ENCODE measurements at regions not wholly inside any gene's neighbourhood (a gene's known extent, or its start where the extent isn't known, plus 50 kb on each side); places are given as distances from the start of the nearest gene placed in this dataset.
"Not testable (repeated sequence)": the region's sequence is repeated elsewhere in the genome, so short reads cannot be mapped to it uniquely, and the experiment has no call there.

DNA sequence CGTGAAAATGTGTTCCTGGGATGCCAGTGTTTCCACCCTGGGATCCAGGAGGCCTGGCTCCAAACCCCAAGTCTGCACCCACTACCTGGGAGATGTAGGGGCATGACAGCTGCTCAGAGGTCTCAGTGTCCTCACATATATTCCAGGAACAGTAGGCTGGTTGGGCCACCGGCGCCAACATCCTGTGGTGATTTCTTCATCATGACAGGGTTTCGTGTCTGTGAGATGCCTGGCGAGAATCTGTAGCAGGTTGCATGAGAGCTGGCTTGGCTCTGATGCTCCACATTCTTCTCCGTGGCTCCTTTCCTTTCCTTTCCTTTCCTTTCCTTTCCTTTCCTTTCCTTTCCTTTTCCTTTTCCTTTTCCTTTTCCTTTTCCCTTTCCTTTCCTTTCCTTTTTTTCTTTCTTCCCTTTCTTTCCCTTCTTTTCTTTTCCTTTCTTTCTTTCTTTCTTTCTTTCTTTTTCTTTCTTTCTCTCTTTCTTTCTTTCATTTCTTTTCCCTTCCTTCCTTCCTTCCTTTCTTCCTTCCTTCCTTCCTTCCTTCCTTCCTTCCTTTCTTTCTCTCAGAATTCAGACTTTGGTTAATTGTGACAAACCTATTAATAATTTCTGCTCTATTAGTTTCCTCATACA is 87.6 kb upstream of the DPP6 start:
- not testable (repeated sequence) for H3K27ac Mint-ChIP-seq, H3K9me3 Mint-ChIP-seq, H3K4me1 Mint-ChIP-seq, DNase-seq, H3K27me3 Mint-ChIP-seq, H3K4me3 Mint-ChIP-seq, ATAC-seq

DNA sequence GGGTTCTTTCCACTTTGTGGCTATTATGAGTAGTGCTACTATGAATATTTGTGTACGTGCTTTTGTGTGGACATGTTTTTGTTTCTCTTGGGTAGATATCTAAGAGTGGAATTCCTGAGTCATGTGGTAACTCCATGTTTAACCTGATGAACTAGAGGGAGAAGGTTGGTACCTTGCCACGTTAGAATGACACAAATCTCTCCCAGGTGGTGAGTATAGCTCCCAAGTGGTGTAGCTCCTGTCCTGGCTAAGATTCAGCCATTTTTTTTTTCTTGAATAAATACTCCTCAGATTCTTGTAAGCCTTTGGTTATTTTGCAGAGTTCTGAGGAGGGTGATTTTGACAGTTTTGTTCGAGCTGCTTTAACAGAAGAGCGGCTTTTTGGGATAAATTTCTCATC is 83.2 kb upstream of the DPP6 start:
- H3K4me1 Mint-ChIP-seq, H3K27ac Mint-ChIP-seq, H3K27me3 Mint-ChIP-seq, H3K4me3 Mint-ChIP-seq, ATAC-seq, DNase-seq, H3K9me3 Mint-ChIP-seq: not testable (repeated sequence)

DNA sequence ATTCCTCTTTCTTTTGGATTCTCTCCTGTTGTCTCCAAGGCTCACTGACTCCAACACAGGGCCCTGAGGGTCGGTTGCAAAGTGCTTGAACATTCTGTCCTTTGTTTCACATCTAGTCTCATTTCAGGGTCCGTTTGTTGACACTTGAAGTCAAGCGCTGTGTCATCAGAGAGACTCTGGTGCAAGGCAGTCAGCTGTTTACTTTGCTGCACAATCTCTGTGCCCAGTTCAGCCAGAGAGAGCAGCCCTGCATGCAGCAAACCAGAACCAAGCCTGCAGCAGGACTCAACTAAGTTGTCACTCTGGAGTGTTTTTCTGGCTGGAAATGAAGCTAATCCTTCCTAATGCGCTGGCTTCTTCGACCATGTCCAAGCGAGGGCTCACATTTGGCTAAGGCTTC is 77.6 kb upstream of the DPP6 start:
- H3K27me3 Mint-ChIP-seq, H3K4me3 Mint-ChIP-seq, H3K9me3 Mint-ChIP-seq, H3K4me1 Mint-ChIP-seq, ATAC-seq, H3K27ac Mint-ChIP-seq, DNase-seq: not testable (repeated sequence)

DNA sequence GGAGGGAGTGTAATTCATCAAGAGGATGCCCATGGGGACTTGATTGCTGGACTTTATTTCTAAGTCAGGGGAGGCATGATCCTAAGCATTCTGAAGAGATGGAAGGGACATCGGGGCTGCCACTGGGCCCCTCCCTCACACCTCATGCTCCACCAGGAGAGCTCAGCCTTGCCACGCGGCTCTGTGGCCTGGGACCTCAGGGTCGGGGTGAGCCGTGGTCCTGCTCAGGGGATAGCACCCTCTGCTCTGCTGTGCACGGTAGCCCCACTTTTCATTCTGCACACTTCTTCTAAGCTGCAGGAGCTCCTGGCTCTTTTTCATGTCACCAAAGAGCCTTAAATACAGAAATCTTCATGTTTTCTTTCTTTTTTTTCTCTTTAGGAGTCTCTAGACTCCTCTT is 75.5 kb upstream of the DPP6 start:
- not testable (repeated sequence) for H3K27ac Mint-ChIP-seq, H3K4me1 Mint-ChIP-seq, H3K4me3 Mint-ChIP-seq, H3K27me3 Mint-ChIP-seq, ATAC-seq, DNase-seq
- H3K9me3 Mint-ChIP-seq, result peaks cover 0 to 12% of the 10 kb centered on the region in 2 donors

DNA sequence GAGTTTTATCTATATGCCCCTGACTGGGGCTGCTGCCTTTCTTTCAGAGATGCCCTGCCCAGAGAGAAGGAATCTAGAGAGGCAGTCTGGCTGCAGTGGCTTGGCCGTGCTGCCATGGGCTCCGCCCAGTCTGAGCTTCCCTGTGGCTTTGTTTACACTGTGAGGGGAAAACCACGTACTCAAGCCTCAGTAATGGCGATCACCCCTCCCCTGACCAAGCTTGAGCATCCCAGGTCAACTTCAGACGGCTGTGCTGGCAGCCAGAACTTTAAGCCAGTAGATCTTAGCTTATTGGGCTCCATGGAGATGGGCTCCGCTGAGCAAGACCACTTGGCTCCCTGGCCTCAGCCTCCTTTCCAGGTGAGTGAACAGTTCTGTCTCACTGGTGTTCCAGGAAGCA is 69.0 kb upstream of the DPP6 start:
- H3K27ac Mint-ChIP-seq, H3K9me3 Mint-ChIP-seq, H3K4me1 Mint-ChIP-seq, H3K4me3 Mint-ChIP-seq, ATAC-seq, DNase-seq, H3K27me3 Mint-ChIP-seq: not testable (repeated sequence)

DNA sequence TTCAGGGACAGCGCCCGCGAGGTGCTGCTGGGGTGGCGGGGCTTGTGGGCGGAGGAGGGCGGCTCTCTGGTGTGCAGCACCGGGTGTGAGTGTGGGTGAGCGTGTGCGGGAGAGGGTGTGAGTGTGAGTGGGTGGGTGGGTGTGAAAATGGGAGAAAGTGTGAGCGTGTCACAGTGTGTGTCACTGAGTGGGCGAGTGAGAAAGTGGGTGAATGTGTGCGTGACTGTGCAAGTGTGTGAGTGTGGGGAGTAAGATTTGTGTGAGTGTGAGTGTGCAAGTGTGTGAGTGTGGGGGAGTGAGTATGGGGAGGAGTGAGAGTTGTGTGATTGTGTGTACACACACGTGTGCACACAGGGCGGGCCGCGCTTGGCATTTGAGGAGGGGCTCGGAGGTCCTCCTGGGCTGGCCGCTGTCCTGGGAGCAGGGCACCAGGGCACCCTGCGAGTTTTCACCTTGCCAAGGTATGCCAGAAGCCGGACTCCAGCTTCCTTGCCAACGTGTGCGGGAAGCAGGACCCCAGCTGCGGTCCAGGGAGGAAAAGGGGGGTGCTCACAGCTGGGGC is 63.1 kb upstream of the DPP6 start:
- not testable (repeated sequence) for H3K4me3 Mint-ChIP-seq, ATAC-seq

DNA sequence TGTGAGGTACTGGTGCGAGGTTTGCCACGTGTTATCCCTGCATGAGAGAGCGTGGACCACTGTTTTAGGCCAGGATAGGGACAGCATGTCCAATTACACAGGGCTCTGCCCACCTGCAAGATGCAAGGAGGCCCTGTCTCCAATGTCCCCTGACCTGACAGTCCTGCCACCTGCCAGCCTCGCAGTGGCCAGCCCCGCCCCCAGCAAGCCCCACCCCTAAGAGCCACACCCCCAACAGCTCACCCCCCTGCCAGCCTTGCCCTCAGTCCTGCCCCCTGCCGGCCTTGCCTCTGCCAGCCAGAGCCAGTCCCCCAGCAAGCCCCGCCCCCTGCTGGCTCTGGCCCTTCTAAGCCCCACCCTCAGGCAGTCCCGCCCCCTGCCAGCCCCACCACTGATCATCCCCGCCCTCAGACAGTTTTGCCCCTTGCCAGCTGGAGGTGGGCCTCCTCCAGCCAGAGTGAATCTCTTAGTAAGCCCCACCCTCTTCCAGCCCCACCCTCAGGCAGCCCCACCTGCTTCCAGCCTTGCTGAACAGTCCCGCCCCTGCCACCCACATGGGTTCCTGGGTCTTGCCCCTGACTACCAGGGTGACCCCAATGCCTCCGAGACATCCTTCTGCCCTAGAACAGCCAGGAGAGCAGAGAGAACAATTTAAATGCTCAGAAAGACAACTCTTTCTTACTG is 62.3 kb upstream of the DPP6 start:
- H3K4me1 Mint-ChIP-seq, ATAC-seq, H3K27me3 Mint-ChIP-seq: not testable (repeated sequence)

More for the DNA sequence above, 63.1 kb upstream of the DPP6 start:
- not testable (repeated sequence) for DNase-seq, H3K27me3 Mint-ChIP-seq, H3K9me3 Mint-ChIP-seq, H3K4me1 Mint-ChIP-seq
- peak overlapping the region in 1 of 2 donors; percentile 80 for H3K27ac Mint-ChIP-seq

DNA sequence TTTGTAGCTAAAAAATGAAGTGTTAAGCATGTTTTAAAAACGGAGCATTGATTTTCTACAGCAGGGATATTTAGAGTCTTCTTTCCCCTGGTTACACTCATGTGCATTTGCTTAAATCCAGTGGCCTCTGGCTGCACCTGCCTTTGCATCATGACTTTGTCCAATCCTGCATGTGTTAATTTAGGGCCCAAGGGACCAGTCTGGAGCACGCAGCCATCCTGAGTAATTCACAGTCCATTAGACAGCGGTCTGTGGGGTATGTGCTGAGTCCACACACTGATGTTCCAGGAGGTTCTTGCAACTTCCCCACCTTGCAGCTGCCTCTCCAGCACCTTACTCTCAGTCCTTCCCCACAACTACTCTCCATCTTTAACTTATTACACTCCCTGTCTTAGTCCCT is 60.7 kb upstream of the DPP6 start:
- DNase-seq, H3K27ac Mint-ChIP-seq, H3K4me1 Mint-ChIP-seq, H3K27me3 Mint-ChIP-seq, ATAC-seq, H3K9me3 Mint-ChIP-seq, H3K4me3 Mint-ChIP-seq: not testable (repeated sequence)

More for the DNA sequence above, 62.3 kb upstream of the DPP6 start:
- DNase-seq, H3K27ac Mint-ChIP-seq, H3K4me3 Mint-ChIP-seq, H3K9me3 Mint-ChIP-seq: not testable (repeated sequence)

DNA sequence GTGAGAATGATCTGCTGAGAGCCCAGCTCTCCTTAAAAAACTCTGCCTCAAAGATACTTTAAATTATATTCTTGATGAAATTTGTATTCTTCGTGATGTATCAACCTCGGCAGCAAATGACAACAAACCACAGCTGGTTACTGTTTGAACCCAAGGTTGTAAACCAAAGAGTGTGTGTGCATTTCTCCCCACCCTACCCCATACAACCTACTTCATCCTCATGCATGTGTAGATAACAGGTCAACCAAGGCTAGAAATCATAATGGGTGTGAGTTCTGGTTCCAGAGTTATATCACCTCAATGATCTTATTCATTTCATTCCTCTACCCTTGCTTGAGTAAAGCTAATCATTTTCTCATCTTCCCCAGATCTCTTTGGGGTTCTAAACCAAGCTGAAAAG is 58.8 kb upstream of the DPP6 start:
- H3K4me1 Mint-ChIP-seq, H3K27ac Mint-ChIP-seq, ATAC-seq, DNase-seq, H3K27me3 Mint-ChIP-seq, H3K4me3 Mint-ChIP-seq, H3K9me3 Mint-ChIP-seq: not testable (repeated sequence)

DNA sequence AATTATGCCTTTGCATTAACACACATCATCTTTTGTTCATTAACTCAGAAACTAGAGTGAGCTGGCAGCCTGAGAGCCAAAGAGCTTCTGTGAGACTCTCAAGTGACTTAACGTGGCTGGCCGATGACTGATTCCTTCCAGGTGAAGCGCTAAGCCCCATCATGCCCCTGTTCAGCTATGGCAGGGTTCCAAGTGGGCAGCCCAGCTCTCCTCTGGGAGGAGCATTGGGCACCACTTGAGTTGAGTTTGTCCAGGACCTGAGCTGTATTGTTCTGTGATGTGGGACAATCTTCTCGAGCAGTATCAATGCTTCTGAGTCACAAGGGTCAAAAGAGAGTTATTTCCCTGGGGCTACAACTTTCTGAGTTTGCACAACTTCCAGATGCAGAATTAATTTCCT is 53.3 kb upstream of the DPP6 start:
- H3K4me3 Mint-ChIP-seq, H3K4me1 Mint-ChIP-seq: not testable (repeated sequence)

More for the DNA sequence above, 53.3 kb upstream of the DPP6 start:
- ATAC-seq, H3K9me3 Mint-ChIP-seq, H3K27ac Mint-ChIP-seq, H3K27me3 Mint-ChIP-seq, DNase-seq: not testable (repeated sequence)
